Thyroid gland (tissue), 4 donors: ENCODE measurements at regions not wholly inside any gene's neighbourhood (a gene's known extent, or its start where the extent isn't known, plus 50 kb on each side); places are given as distances from the start of the nearest gene placed in this dataset.

ENCODE experiments used
- POLR2A ChIP-seq, 2 donors: fragments of 450-650 bp; IDR thresholded peaks; one replicate each; pipeline ENCODE4 v1.6.1; 2017; ENCODE audit warnings: antibody characterized with exemption in 2 of 2, mild to moderate bottlenecking in 2 of 2, moderate library complexity in 1 of 2
- TF ChIP-seq, protein P1 (sequence below), 6 experiments: fragments of 200-600 bp in 3 of 6; fragments of 450-650 bp in 3 of 6; sonication (generic) in 3 of 6; IDR thresholded peaks; one replicate each; pipeline ENCODE4 v1.5.1; 2016 to 2019; ENCODE audit warnings: antibody characterized with exemption in 6 of 6, mild to moderate bottlenecking in 2 of 6, inconsistent platforms in 1 of 6, moderate library complexity in 1 of 6

DNA sequence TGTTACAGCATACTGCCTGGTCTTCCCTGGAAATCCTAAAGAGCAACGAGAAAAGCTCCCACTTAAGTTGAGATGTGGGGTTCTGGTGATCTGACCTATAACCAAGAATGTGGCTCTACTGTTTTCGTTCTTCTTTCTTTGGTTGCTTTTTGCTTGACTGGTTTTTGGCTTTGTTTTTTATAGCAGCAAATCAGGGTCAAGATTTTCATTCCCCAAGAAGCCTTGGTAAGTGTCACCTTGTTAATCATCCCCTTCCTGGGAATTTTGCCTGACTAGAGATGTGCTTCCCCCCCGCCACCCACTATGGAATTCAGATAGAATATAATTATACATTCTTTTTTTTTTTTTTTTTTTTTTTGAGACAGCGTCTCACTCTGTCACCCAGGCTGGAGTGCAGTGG, 116.7 kb upstream of the FOXN3 start:
- TF ChIP-seq, protein P1, sequence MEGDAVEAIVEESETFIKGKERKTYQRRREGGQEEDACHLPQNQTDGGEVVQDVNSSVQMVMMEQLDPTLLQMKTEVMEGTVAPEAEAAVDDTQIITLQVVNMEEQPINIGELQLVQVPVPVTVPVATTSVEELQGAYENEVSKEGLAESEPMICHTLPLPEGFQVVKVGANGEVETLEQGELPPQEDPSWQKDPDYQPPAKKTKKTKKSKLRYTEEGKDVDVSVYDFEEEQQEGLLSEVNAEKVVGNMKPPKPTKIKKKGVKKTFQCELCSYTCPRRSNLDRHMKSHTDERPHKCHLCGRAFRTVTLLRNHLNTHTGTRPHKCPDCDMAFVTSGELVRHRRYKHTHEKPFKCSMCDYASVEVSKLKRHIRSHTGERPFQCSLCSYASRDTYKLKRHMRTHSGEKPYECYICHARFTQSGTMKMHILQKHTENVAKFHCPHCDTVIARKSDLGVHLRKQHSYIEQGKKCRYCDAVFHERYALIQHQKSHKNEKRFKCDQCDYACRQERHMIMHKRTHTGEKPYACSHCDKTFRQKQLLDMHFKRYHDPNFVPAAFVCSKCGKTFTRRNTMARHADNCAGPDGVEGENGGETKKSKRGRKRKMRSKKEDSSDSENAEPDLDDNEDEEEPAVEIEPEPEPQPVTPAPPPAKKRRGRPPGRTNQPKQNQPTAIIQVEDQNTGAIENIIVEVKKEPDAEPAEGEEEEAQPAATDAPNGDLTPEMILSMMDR (IDR thresholded peaks at IDR 0.05): no peak
- TF ChIP-seq POLR2A (IDR thresholded peaks at IDR 0.05): no peak
